GM18517 (cell line): ENCODE measurements at regions not wholly inside any gene's neighbourhood (a gene's known extent, or its start where the extent isn't known, plus 50 kb on each side); places are given as distances from the start of the nearest gene placed in this dataset.
"Not testable (repeated sequence)": the region's sequence is repeated elsewhere in the genome, so short reads cannot be mapped to it uniquely, and the experiment has no call there.

Experiments
- ATAC-seq: cut with Tn5 transposase; IDR thresholded peaks from one replicate; pipeline ENCODE4 v1.9.1; 2021; ENCODE audit warnings: mild to moderate bottlenecking, moderate library complexity; ENCODE audit not compliant: unreplicated experiment

GRCh38 chr4:3954540-3955320, 188.5 kb downstream of the ADRA2C start:
- ATAC-seq = peak; percentile 22

DNA sequence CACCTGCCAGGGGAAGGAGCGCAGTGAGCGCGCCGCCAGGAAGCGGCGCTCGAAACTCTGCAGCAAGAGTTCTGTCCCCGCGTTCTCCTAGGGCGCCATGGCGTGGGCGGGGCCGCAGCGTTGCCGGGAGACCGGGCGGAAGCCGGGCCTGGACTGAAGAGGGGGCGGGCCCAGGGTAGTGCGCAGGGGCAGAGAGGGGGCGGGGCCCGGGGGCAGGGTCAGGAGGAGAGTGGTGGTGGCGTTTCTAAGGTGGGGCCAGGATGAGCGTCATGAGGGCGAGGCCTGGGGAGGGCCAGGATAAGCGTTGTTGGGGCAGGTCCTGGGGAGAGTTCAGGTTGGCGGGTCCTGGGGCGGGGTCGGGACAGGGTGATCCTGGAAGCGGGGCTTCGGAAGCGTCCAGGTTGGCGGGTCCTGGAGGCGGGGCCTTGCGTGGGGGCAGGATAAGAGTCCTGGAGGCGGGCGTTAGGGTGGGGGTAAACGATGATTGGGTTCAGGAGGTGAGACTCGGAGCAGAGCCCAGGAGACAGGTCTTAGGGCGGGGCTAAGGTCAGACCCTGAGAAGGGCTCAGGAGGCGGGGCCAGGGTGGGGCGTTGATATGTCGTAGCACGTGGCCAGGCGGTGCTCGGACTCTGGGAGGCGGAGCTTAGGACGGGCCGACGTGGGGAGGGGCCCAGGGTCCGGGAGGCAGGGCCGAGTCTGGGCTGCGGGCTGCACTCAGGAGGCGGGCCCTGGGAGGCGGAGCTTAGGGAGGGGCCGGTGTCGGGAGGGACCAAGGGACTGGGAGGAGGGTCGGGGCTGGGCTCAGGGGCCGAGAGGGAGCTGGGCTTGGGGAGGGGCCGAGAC, 189.4 kb downstream of the ADRA2C start:
- ATAC-seq = peak; percentile 96

DNA sequence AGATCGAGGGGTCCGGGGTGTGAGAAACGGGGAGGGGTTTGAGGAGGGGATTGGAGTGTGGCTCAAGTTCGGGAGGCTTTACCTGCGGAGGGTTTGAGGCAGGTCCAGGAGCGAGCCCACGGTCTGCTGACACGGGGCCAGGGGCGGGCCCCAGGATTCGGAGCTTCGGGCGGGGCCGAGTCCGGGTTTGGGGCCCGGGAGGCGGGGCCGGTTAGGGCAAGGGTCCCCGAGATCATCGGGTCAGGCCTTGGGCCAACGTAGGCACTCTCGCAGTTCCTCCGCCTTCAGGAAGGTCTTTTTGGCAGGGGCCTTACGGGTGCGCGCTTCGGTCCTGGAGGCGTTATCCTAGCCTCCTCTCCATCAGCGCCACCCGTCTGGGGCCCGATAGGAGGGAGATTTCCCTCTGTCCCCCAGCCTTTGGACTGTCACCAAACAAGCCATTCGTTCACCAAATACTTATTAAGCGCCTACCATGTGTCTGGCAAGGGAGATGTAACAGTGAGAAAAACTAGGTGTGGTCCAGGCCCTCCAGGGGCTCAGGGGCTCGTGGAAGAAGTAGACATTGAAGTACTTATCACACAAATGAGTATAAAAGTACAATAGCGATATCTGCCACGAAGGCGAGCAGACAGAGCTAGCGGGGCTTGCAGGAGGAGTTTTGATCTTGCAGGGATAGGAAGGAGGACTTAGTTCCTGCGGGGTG, 190.1 kb downstream of the ADRA2C start:
- not testable (repeated sequence) for ATAC-seq

GRCh38 chr4:3961091-3961672, 195.0 kb downstream of the ADRA2C start:
- not testable (repeated sequence) for ATAC-seq

- ATAC-seq = not testable (repeated sequence)
These were observed 198.5 kb downstream of the ADRA2C start for GRCh38 chr4:3964572-3965278.

GRCh38 chr4:3967204-3967603, 201.0 kb downstream of the ADRA2C start:
- ATAC-seq = not testable (repeated sequence)

GRCh38 chr4:3972626-3973025, 206.4 kb downstream of the ADRA2C start:
- ATAC-seq = not testable (repeated sequence)

GRCh38 chr4:3973581-3974200, 207.5 kb downstream of the ADRA2C start:
- ATAC-seq = not testable (repeated sequence)

- not testable (repeated sequence) for ATAC-seq
These were observed 217.4 kb downstream of the ADRA2C start for GRCh38 chr4:3983518-3984125.

DNA sequence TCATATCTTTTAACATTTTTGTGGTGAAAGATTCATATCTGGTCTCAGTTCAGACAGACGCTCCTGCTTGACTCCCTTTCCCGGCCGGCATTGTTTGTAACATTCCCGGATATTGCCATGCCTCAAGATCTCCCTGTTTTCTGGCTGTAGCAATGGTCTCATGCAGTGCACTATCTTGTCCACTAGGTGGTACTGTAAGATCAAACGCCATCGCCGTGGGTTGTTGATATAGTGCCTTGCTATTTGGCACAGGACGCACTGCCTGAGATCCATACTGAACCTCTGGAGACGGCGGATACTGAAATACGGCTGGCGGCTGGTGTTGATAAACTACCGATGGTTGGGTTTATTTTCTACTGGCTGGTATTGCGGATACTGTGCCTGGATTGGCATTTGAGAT, 218.6 kb downstream of the ADRA2C start:
- ATAC-seq = not testable (repeated sequence)

- ATAC-seq = not testable (repeated sequence)
These were observed 220.2 kb downstream of the ADRA2C start for GRCh38 chr4:3986412-3986811.

- ATAC-seq = not testable (repeated sequence)
These were observed 229.3 kb downstream of the OTOP1 start for GRCh38 chr4:3997386-3997785.

DNA sequence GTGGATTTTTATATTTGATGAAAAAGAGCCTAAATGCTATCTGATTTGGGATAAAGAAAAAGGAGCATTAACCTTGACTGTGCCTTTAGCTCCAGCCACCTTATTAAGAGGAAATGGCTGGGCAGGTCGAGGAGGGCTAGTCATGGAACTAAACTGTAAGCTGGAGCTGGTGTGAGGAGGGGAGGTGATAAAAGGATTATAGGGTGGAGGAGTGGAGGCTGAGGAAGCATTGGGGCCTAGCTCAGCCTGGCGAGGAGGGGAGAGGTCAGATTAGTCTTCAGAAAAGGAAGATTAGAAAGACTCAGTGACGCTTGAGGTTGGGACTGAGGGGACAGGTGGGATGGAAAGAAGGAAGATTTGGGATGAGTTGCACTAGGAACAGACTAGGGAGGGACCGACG, 222.7 kb downstream of the OTOP1 start:
- not testable (repeated sequence) for ATAC-seq

- ATAC-seq = not testable (repeated sequence)
These were observed 222.0 kb downstream of the OTOP1 start for GRCh38 chr4:4004702-4005101.

DNA sequence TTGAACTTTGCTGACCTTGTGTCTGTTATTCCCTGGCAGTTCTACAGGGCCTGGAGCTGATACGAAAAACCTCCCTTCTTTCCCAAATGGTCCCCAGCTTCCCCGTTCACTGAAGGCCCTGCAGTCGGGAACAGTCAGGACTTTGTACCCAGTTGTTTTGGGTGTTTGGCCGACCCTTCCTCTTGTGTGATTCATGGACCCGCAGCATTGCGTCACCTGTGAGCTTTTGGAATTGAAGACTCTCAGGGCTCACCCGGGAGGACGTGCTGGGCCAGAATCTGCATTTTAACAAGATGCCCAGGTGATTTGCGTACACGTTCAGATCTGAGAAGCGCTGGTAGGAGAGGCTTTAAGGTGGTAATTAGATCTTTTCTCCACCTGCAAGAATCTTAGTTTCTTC, 220.4 kb downstream of the OTOP1 start:
- not testable (repeated sequence) for ATAC-seq

GRCh38 chr4:4019071-4019470, 207.7 kb downstream of the OTOP1 start:
- ATAC-seq = not testable (repeated sequence)

DNA sequence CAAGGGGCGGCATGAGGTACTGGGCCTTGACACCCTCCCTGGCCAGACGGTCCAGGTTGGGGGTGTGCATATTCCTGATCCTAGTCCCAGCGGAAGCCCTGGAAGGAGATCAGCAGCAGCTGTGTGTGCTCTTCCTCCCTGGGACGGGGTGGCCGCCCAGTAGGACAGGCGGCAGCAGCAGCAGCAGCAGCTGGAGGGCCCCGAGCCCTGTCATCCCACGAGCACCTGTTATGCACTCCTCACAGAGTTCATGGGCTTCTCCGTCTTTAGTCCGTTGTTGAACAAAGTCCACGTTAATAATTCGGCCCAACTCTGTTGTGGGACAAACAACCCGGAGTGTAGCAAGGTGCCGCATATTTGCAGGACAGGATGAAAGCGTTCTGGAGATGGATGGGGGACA, 205.6 kb downstream of the OTOP1 start:
- ATAC-seq = not testable (repeated sequence)

- not testable (repeated sequence) for ATAC-seq
These were observed 200.0 kb downstream of the OTOP1 start for GRCh38 chr4:4026708-4027107.

GRCh38 chr4:4028752-4029151, 198.0 kb downstream of the OTOP1 start:
- not testable (repeated sequence) for ATAC-seq
